ENCODE measurements at regions not wholly inside any gene's neighbourhood (a gene's known extent, or its start where the extent isn't known, plus 50 kb on each side); places are given as distances from the start of the nearest gene placed in this dataset.
A peak's percentile ranks its signal among the peaks of the same experiment; 100 is the strongest.

DNA sequence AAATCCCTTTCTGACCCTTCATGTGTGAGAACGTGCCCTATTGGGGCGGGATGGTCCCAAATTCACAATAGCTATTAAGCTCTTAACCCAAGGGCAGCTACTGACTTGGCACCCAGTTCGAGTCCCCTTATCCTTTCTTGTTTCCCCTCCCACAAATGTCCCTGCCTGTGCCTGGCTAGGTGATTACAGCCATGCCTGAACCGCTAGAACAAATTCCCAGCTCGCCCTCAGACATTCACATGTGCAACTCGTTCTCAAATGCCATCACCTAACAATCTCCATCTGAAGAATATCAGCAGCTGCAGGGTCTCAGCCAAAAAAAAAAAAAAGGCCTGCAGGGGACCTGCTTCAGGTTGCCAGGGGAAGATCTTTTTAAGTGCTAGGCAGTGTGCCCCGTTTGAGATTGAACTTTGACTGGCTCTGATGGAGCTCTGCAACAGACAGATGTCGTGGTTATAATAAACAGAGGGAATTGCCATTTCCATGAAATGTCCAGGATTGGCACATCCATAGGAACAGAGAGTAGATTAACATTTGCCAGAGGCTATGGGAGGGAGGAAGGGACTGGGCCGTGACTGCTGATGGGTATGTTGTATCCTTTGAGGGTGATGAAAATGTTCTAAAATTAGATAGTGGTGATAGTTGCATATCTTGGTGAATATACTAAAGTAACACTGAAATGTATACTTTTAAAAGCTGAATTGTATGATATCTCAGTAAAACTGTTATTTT, 347.2 kb upstream of the WWC1 start:
- Mint-ChIP-seq H3K27ac (ENCODE audit: low read depth, unreplicated experiment) (peak overlapping the region; percentile 73), H3K36me3 (ENCODE audit: insufficient read depth, unreplicated experiment) (no peaks in the 10 kb centered on the region), H3K4me3 (ENCODE audit: unreplicated experiment) (no peak overlapping the region), H3K4me1 (ENCODE audit: insufficient read depth, unreplicated experiment) (peaks cover 9% of the 10 kb centered on the region), H3K9me3 (ENCODE audit: unreplicated experiment) (no peaks in the 10 kb centered on the region), H3K27me3 (ENCODE audit: insufficient read depth, unreplicated experiment) (no peaks in the 10 kb centered on the region)
- CTCF ChIA-PET = interaction anchor here (0.6 to 1.6 kb wide), 8 partner anchors 11 to 382 kb away, joined by 3 to 8 read pairs (median 3); no protein-coding TSS in a partner anchor
- DNase-seq (ENCODE audit: unreplicated experiment) = peak; percentile 59
- intact Hi-C loops (cut with micrococcal nuclease) = no loop called here
- TF ChIP-seq, protein P1, sequence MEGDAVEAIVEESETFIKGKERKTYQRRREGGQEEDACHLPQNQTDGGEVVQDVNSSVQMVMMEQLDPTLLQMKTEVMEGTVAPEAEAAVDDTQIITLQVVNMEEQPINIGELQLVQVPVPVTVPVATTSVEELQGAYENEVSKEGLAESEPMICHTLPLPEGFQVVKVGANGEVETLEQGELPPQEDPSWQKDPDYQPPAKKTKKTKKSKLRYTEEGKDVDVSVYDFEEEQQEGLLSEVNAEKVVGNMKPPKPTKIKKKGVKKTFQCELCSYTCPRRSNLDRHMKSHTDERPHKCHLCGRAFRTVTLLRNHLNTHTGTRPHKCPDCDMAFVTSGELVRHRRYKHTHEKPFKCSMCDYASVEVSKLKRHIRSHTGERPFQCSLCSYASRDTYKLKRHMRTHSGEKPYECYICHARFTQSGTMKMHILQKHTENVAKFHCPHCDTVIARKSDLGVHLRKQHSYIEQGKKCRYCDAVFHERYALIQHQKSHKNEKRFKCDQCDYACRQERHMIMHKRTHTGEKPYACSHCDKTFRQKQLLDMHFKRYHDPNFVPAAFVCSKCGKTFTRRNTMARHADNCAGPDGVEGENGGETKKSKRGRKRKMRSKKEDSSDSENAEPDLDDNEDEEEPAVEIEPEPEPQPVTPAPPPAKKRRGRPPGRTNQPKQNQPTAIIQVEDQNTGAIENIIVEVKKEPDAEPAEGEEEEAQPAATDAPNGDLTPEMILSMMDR (IDR thresholded peaks at IDR 0.05; ENCODE audit: unreplicated experiment) = no peak
- BruUV-seq (replicated peaks) = no TSS peak
- POLR2A ChIA-PET = interaction anchor here (0.6 to 1.5 kb wide), 4 partner anchors 11 to 348 kb away, joined by 3 to 6 read pairs (median 4); no protein-coding TSS in a partner anchor

DNA sequence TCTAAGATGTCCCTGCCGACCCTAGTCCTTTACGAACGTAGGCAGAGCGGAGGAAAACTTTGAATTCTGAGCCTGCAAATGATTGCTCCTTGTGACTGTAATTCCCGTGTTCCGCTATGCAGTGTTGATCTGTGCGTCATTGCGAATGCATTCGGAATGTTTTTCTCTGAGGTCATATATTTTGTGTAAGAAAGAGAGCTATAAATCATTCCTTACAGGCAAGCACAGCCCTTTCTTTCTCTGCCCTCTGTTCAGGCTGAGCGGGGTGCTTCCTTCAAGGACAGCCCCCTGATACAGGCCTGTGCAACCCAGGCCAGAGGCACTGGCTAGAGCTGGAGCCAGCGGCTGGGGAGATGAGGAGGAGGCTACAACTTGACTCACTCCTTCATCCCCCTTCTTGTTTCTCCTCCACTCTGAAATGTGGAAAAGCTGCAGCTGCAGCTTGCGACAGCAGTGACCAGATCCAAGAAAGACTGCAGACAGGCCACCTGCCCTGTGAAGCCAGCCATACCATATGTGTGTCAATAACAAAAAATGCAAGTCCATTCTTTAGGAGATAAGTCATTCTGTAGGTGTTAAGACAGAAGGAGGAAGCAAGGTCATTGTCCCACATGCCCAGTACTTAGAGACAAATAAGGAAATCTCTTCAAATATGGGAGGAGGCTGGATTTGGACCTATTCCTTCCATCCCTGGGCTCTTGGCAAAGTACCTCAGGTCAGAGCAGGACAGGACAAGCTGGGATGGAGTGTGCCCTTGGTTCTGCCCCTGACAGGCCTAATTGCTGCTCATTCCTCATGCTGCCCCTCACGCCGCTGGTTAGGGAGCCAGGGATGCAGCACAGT, 345.7 kb upstream of the WWC1 start:
- ChIA-PET CTCF (interaction anchor here (1.3 kb wide), 2 partner anchors 14 to 224 kb away, joined by 7 to 8 read pairs; no protein-coding TSS in a partner anchor), POLR2A (interaction anchor here (0.6 to 1.5 kb wide), 4 partner anchors 119 to 186 kb away, joined by 3 to 4 read pairs (median 3); no protein-coding TSS in a partner anchor)
- peak; percentile 74 for DNase-seq (ENCODE audit: unreplicated experiment)
- peak overlapping the region; percentile 73 for H3K27ac Mint-ChIP-seq (ENCODE audit: low read depth, unreplicated experiment)
- intact Hi-C loops (cut with micrococcal nuclease) = no loop called here
- no peak overlapping the region for H3K4me3 Mint-ChIP-seq (ENCODE audit: unreplicated experiment)
- peaks cover 21% of the 10 kb centered on the region for H3K4me1 Mint-ChIP-seq (ENCODE audit: insufficient read depth, unreplicated experiment)
- no peaks in the 10 kb centered on the region for H3K9me3 Mint-ChIP-seq (ENCODE audit: unreplicated experiment)
- TF ChIP-seq, protein P1 (IDR thresholded peaks at IDR 0.05; ENCODE audit: unreplicated experiment) = no peak
- no peaks in the 10 kb centered on the region for H3K27me3 Mint-ChIP-seq (ENCODE audit: insufficient read depth, unreplicated experiment)
- H3K36me3 Mint-ChIP-seq (ENCODE audit: insufficient read depth, unreplicated experiment) = no peaks in the 10 kb centered on the region
- BruUV-seq (replicated peaks) = no TSS peak

DNA sequence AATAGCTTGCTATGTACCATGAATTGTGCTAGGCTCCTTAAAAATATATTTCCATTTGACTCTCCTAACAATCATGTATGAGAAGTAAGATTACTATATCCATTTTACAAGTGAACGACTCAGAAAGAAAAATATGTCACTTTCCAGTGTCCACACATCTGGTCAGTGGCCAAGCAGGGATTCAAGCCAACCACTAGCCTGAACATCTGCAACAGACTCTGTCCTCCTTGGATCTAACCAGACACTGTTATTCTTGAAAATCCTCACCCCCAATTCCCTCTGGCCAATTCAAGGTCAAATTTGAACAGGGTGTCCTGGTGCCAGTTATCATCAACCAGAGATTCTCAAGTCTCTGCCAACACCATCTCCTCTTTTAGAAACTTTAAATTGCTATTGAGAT, 344.1 kb upstream of the WWC1 start:
- ChIA-PET CTCF (interaction anchor here (0.9 kb wide), 1 partner anchor 14 kb away, joined by 3 read pairs; no protein-coding TSS in a partner anchor), POLR2A (interaction anchor here (0.7 kb wide), 1 partner anchor 97 kb away, joined by 3 read pairs; no protein-coding TSS in a partner anchor)
- no peaks in the 10 kb centered on the region for H3K9me3 Mint-ChIP-seq (ENCODE audit: unreplicated experiment)
- intact Hi-C loops (cut with micrococcal nuclease) = no loop called here
- no peaks in the 10 kb centered on the region for H3K27me3 Mint-ChIP-seq (ENCODE audit: insufficient read depth, unreplicated experiment)
- TF ChIP-seq, protein P1 (IDR thresholded peaks at IDR 0.05; ENCODE audit: unreplicated experiment) = no peak
- no TSS peak for BruUV-seq (replicated peaks)
- DNase-seq (ENCODE audit: unreplicated experiment) = no peak
- H3K4me1 Mint-ChIP-seq (ENCODE audit: insufficient read depth, unreplicated experiment) = peaks cover 28% of the 10 kb centered on the region
- no peak overlapping the region for H3K27ac Mint-ChIP-seq (ENCODE audit: low read depth, unreplicated experiment)
- no peaks in the 10 kb centered on the region for H3K36me3 Mint-ChIP-seq (ENCODE audit: insufficient read depth, unreplicated experiment)
- H3K4me3 Mint-ChIP-seq (ENCODE audit: unreplicated experiment) = no peak overlapping the region

DNA sequence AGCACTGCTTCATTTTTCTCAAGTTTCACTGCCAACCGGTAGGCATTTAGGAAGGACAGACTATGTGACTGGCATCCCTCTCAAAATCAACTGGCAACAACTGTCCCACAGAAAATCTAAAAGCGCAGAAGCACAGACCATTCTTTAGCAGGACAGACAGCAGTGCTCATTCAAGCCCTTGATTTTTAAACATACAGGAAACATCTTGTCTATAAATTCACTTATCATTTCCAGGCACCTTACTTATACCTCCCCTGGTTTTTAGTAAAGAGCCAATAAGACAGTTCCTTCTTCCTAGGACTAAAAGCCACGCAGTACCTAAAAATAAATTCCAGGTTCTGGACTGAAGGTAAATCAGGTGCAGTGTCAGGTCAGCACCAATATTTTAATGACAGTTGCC, 343.2 kb upstream of the WWC1 start:
- Mint-ChIP-seq H3K4me1 (ENCODE audit: insufficient read depth, unreplicated experiment) (peaks cover 28% of the 10 kb centered on the region), H3K4me3 (ENCODE audit: unreplicated experiment) (no peak overlapping the region), H3K27ac (ENCODE audit: low read depth, unreplicated experiment) (no peak overlapping the region), H3K27me3 (ENCODE audit: insufficient read depth, unreplicated experiment) (no peaks in the 10 kb centered on the region), H3K36me3 (ENCODE audit: insufficient read depth, unreplicated experiment) (no peaks in the 10 kb centered on the region), H3K9me3 (ENCODE audit: unreplicated experiment) (no peaks in the 10 kb centered on the region)
- no peak for DNase-seq (ENCODE audit: unreplicated experiment)
- POLR2A ChIA-PET = interaction anchor here (0.5 kb wide), 1 partner anchor 9 kb away, joined by 3 read pairs; no protein-coding TSS in a partner anchor
- no TSS peak for BruUV-seq (replicated peaks)
- intact Hi-C loops (cut with micrococcal nuclease) = no loop called here
- CTCF ChIA-PET = interaction anchor here (0.8 to 1.6 kb wide), 2 partner anchors 27 to 61 kb away, joined by 3 to 4 read pairs; no protein-coding TSS in a partner anchor
- TF ChIP-seq, protein P1 (IDR thresholded peaks at IDR 0.05; ENCODE audit: unreplicated experiment) = no peak

Measured in MCF 10A (cell line).